HCT116 (cell line): ENCODE measurements at regions not wholly inside any gene's neighbourhood (a gene's known extent, or its start where the extent isn't known, plus 50 kb on each side); places are given as distances from the start of the nearest gene placed in this dataset.
"Not testable (repeated sequence)": the region's sequence is repeated elsewhere in the genome, so short reads cannot be mapped to it uniquely, and the experiment has no call there.

Source experiments
- ATAC-seq: fragments of 200-7000 bp; cut with Tn5 transposase; 2 replicates; pipeline ENCODE4 v1.9.1; 2020; ENCODE audit warnings: mild to moderate bottlenecking, moderate library complexity
- BruUV-seq: library from RNA; stranded (reverse); fragments of 400-500 nt; replicated peaks from 2 replicates; lab custom pipeline; 2021; lab: Mats Ljungman, UMichigan
- CTCF ChIA-PET: fragments of 300-600 bp; sonication (Branson Sonifier 250); formaldehyde crosslinking; loops from one replicate; lab custom pipeline; 2021; ENCODE audit warnings: antibody characterized with exemption; lab: Charles Lee
- POLR2A ChIA-PET: fragments of 300-600, 350-600 bp; sonication (Branson Sonifier 250); formaldehyde crosslinking; loops from one replicate; lab custom pipeline; 2021; ENCODE audit warnings: antibody characterized with exemption; lab: Charles Lee
- RAD21 ChIA-PET, 2 experiments: fragments of 300-600 bp; sonication (Branson Sonifier 250); formaldehyde crosslinking; loops; one replicate each; lab custom pipeline; 2023; ENCODE audit warnings: low total read pairs in 2 of 2; ENCODE audit not compliant: uncharacterized antibody in 2 of 2, unreplicated experiment in 2 of 2, low non-redundant PET in 1 of 2; lab: Charles Lee
- DNase-seq: peaks from one replicate; pipeline ENCODE4 v3.0.0-alpha.2; 2010; ENCODE audit warnings: low read depth, low spot score
- H2AFZ ChIP-seq: fragments of 200-600 bp; shearing (Covaris generic), sonication (generic); 2 replicates; pipeline ENCODE4 v1.6.1; 2017; ENCODE audit warnings: low read depth, mixed run types, mixed read lengths, antibody characterized with exemption, low read length; ENCODE audit not compliant: poor library complexity, severe bottlenecking
- H3K27ac ChIP-seq: 2 replicates; pipeline ENCODE4 v1.5.1; 2012; ENCODE audit warnings: low read depth, low read length
- H3K27me3 ChIP-seq: fragments of 200-600 bp; sonication (generic); 2 replicates; pipeline ENCODE4 v1.6.1; 2016; ENCODE audit warnings: mixed run types, low read length, mixed read lengths; ENCODE audit not compliant: insufficient read depth
- H3K36me3 ChIP-seq, 2 experiments: fragments of 200-500 bp in 1 of 2; fragments of 200-600 bp in 1 of 2; sonication (Bioruptor generic) in 1 of 2; sonication (generic) in 1 of 2; 2 replicates each; pipeline versions ENCODE4 v1.5.1 to v1.6.1; 2014 to 2016; ENCODE audit warnings: low read length in 2 of 2, inconsistent platforms in 1 of 2, mixed read lengths in 1 of 2, mixed run types in 1 of 2; ENCODE audit not compliant: insufficient read depth in 2 of 2, control insufficient read depth in 1 of 2
- H3K4me1 ChIP-seq, 2 experiments: fragments of 200-600 bp in 1 of 2; sonication (generic) in 1 of 2; 2 replicates each; pipeline versions ENCODE4 v1.5.1 to v1.6.1; 2012 to 2017; ENCODE audit warnings: low read length in 2 of 2, inconsistent platforms in 1 of 2, mild to moderate bottlenecking in 1 of 2, mixed read lengths in 1 of 2, mixed run types in 1 of 2, moderate library complexity in 1 of 2; ENCODE audit not compliant: insufficient read depth in 2 of 2, control insufficient read depth in 1 of 2
- H3K4me2 ChIP-seq: fragments of 200-600 bp; sonication (generic); 2 replicates; pipeline ENCODE4 v1.6.1; 2017; ENCODE audit warnings: mixed run types, low read length, mixed read lengths
- H3K4me3 ChIP-seq, 2 experiments: fragments of 200-600 bp in 1 of 2; sonication (generic) in 1 of 2; replicated peaks in 1 of 2; 2 replicates each; pipeline ENCODE4 v1.5.1; 2011 to 2016; ENCODE audit warnings: low read length in 2 of 2, control low read depth in 1 of 2, low read depth in 1 of 2, mild to moderate bottlenecking in 1 of 2, mixed read lengths in 1 of 2, mixed run types in 1 of 2
- H3K79me2 ChIP-seq: fragments of 200-600 bp; sonication (generic); 2 replicates; pipeline ENCODE4 v1.6.1; 2017; ENCODE audit warnings: mild to moderate bottlenecking, mixed run types, low read length, moderate library complexity, mixed read lengths; ENCODE audit not compliant: insufficient read depth
- H3K9ac ChIP-seq: fragments of 200-600 bp; sonication (generic); 2 replicates; pipeline ENCODE4 v1.6.1; 2016; ENCODE audit warnings: low read length, mixed read lengths
- H3K9me2 ChIP-seq: fragments of 200-600 bp; sonication (generic), shearing (Covaris generic); 2 replicates; pipeline ENCODE4 v1.6.1; 2017; ENCODE audit warnings: mixed run types, mild to moderate bottlenecking, moderate library complexity; ENCODE audit not compliant: insufficient read depth
- H3K9me3 ChIP-seq, 2 experiments: fragments of 200-500 bp in 1 of 2; fragments of 200-600 bp in 1 of 2; sonication (Bioruptor generic) in 1 of 2; sonication (generic) in 1 of 2; 2 replicates each; pipeline ENCODE4 v1.6.1; 2014 to 2017; ENCODE audit warnings: low read length in 2 of 2, mixed read lengths in 2 of 2, inconsistent platforms in 1 of 2, low read depth in 1 of 2, mild to moderate bottlenecking in 1 of 2, mixed run types in 1 of 2, moderate library complexity in 1 of 2; ENCODE audit not compliant: control insufficient read depth in 1 of 2, insufficient read depth in 1 of 2
- H4K20me1 ChIP-seq: fragments of 200-600 bp; sonication (generic), shearing (Covaris generic); 2 replicates; pipeline ENCODE4 v1.6.1; 2017; ENCODE audit warnings: mixed run types, mild to moderate bottlenecking, moderate library complexity; ENCODE audit not compliant: insufficient read depth
- FOSL1 ChIP-seq: IDR thresholded peaks from 2 replicates; pipeline ENCODE4 v1.6.1; 2012; ENCODE audit warnings: low read depth
- POLR2AphosphoS5 ChIP-seq: IDR thresholded peaks from 2 replicates; pipeline ENCODE4 v1.6.1; 2011; ENCODE audit warnings: mild to moderate bottlenecking, low read depth, low read length, moderate library complexity
- YY1 ChIP-seq: IDR thresholded peaks from 2 replicates; pipeline ENCODE4 v1.6.1; 2011; ENCODE audit warnings: low read length, low read depth, moderate library complexity, mild to moderate bottlenecking; ENCODE audit not compliant: insufficient replicate concordance; ENCODE audit errors: extremely low read depth
- ZFX ChIP-seq: fragments of 450-650 bp; IDR thresholded peaks from 2 replicates; pipeline ENCODE4 v1.6.1; 2017
- intact Hi-C: fragments of 100-400 bp; cut with micrococcal nuclease; formaldehyde crosslinking; loops from 2 replicates; pipeline ENCODE4 v1.10.0; 2022

DNA sequence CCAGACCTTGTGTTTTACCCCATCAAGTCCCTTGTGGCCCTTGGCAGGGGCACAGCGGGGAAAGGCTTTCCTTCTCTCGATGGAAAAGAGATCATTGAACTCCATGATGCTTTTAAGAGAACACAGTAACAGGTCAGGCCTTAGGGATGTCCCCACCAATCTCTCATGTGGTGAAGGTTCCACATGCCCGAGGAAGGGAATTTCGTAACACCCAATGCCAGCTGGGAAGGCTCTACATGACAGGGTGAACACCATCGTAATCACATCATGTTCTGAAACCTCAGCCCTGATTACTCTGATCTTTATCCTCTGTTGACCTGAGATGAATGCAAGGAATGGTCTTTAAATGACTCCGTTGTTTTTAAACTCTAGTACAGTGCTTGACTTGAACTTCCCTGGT is 105.5 kb upstream of the SPAG17 start:
- no peaks in the 10 kb centered on the region for H3K4me1 ChIP-seq
- no peak overlapping the region for H2AFZ ChIP-seq
- no peaks in the 10 kb centered on the region for H3K36me3 ChIP-seq
- H3K27me3 ChIP-seq: no peaks in the 10 kb centered on the region
- no peaks in the 10 kb centered on the region for H3K9me2 ChIP-seq
- DNase-seq: no peak
- no peak for ATAC-seq
- intact Hi-C loops: no loop called here
- H3K4me3 ChIP-seq: no peak overlapping the region
- ChIA-PET RAD21 (no interaction called here), CTCF (no interaction called here), POLR2A (no interaction called here)
- no peak for TF ChIP-seq FOSL1
- no peaks in the 10 kb centered on the region for H3K79me2 ChIP-seq
- H3K9me3 ChIP-seq: no peaks in the 10 kb centered on the region
- H3K4me2 ChIP-seq: no peak overlapping the region
- H4K20me1 ChIP-seq: no peaks in the 10 kb centered on the region
- no peak overlapping the region for H3K9ac ChIP-seq
- H3K27ac ChIP-seq: no peak overlapping the region
- BruUV-seq: no TSS peak

DNA sequence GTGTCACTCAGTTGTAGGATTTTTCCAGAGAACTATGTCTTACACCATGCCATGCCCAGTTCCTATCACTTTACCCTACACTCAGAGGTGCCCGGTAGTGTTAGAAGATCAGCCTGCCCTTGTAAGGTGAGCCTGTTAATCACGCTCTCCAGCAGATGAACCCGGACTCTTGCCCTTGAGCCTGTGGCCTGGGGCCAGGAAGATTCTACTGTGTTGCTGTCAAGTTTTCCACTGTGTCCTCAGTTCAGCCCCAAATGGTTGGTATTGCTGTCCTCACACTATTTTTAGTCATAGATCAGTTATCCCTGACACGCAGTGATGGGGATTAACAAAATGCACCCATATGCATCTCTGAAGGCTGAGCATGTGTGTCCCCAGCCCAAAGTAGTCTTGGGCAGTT is 105.0 kb upstream of the SPAG17 start:
- TF ChIP-seq YY1 (no peak), ZFX (no peak), POLR2AphosphoS5 (no peak)
- TF ChIP-seq, all 23 proteins: peak for 0
- BruUV-seq: no TSS peak
- no peak overlapping the region for H3K4me3 ChIP-seq
- H3K36me3 ChIP-seq: no peaks in the 10 kb centered on the region
- H3K4me2 ChIP-seq: no peak overlapping the region
- H3K27ac ChIP-seq: no peak overlapping the region
- no peak for ATAC-seq
- H3K4me1 ChIP-seq: no peaks in the 10 kb centered on the region
- H3K79me2 ChIP-seq: no peaks in the 10 kb centered on the region
- H3K27me3 ChIP-seq: no peaks in the 10 kb centered on the region
- CTCF ChIA-PET: no interaction called here
- H3K9me2 ChIP-seq: no peaks in the 10 kb centered on the region
- no peak overlapping the region for H2AFZ ChIP-seq
- POLR2A ChIA-PET: no interaction called here
- no peaks in the 10 kb centered on the region for H4K20me1 ChIP-seq
- RAD21 ChIA-PET: no interaction called here
- no peaks in the 10 kb centered on the region for H3K9me3 ChIP-seq
- intact Hi-C loops: no loop called here
- no peak overlapping the region for H3K9ac ChIP-seq
- no peak for DNase-seq

DNA sequence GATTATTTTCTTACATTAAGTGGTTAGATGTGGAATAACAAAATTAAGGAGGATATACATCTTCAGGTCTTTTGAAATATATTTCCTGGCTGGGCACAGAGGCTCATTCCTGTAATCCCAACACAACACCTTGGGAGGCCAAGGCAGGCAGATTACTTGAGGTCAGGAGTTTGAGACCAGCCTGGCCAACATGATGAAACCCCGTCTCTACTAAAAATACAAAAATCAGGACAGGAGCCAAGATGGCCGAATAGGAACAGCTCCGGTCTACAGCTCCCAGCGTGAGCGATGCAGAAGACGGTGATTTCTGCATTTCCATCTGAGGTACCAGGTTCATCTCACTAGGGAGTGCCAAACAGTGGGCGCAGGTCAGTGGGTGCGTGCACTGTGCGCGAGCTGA is 95.6 kb upstream of the SPAG17 start:
- H3K4me2 ChIP-seq, H3K4me3 ChIP-seq, BruUV-seq, H4K20me1 ChIP-seq, H2AFZ ChIP-seq, POLR2A ChIA-PET, ATAC-seq, H3K9ac ChIP-seq, H3K79me2 ChIP-seq, H3K36me3 ChIP-seq, H3K4me1 ChIP-seq, RAD21 ChIA-PET, intact Hi-C loops, CTCF ChIA-PET, DNase-seq, H3K9me2 ChIP-seq, H3K27me3 ChIP-seq, H3K27ac ChIP-seq, H3K9me3 ChIP-seq: not testable (repeated sequence)
